ENCODE measurements at regions not wholly inside any gene's neighbourhood (a gene's known extent, or its start where the extent isn't known, plus 50 kb on each side); places are given as distances from the start of the nearest gene placed in this dataset.

DNA sequence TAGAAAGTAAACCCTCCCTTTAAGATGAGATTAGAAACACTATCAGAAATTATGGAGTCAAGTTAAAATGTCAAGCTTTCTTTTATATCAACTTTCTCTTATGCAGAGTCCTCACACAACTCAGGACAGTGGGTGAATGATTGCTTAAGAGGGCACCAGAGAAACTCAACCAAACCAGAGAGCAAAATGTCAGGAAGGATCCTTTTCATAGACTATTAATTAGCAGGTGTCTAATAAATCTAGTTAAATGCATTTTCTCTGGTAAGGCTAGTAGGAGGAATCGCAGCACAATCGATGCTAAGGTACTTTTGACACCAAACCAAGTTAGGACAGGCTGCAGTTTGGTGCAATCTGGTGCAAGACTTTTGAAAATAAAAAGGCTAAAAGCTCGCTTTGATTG, 614.7 kb upstream of the FOXG1 start:
- H3K36me3 ChIP-seq (ENCODE audit: control insufficient read depth in 1 of 2, insufficient read depth in 2 of 2, low read length in 2 of 2) = no peaks in the 10 kb centered on the region
- no peak overlapping the region for H3K23ac ChIP-seq (ENCODE audit: low read length)
- no peaks in the 10 kb centered on the region for H3K79me2 ChIP-seq (ENCODE audit: control insufficient read depth, insufficient read depth, low read length, poor library complexity)
- H2AK5ac ChIP-seq (ENCODE audit: low read length) = no peak overlapping the region
- WGBS (ENCODE audit: extremely low coverage, insufficient coverage, insufficient read length) = no CpG with 5 or more reads among the region's 3 CpGs
- H3K4ac ChIP-seq (ENCODE audit: low read depth, low read length) = no peak overlapping the region
- H3K4me1 ChIP-seq (ENCODE audit: control insufficient read depth in 1 of 2, insufficient read depth in 2 of 2, low read length in 2 of 2) = no peaks in the 10 kb centered on the region
- no peak overlapping the region for H4K91ac ChIP-seq (ENCODE audit: low read depth, low read length)
- H3K79me1 ChIP-seq (ENCODE audit: low read length) = no peaks in the 10 kb centered on the region
- no peak overlapping the region for H4K8ac ChIP-seq (ENCODE audit: low read depth, low read length)
- no peaks in the 10 kb centered on the region for H3K9me3 ChIP-seq (ENCODE audit: insufficient read depth, low read depth, low read length)
- no peak for DNase-seq
- H3K14ac ChIP-seq (ENCODE audit: low read length) = no peak overlapping the region
- H3K9ac ChIP-seq (ENCODE audit: low read length) = no peak overlapping the region
- H2BK12ac ChIP-seq (ENCODE audit: low read length) = no peak overlapping the region
- no peak overlapping the region for H4K12ac ChIP-seq (ENCODE audit: low read depth, low read length)
- no peak overlapping the region for H2BK120ac ChIP-seq (ENCODE audit: insufficient read depth, low read length, poor library complexity)
- H3K4me2 ChIP-seq (ENCODE audit: low read length) = no peak overlapping the region
- no peaks in the 10 kb centered on the region for H3K27me3 ChIP-seq (ENCODE audit: insufficient read depth, low read length)
- H2AFZ ChIP-seq (ENCODE audit: insufficient read depth, low read length, poor library complexity) = no peak overlapping the region
- no peak overlapping the region for H3K4me3 ChIP-seq (ENCODE audit: low read depth, low read length)
- no peak overlapping the region for H3K27ac ChIP-seq (ENCODE audit: low read depth, low read length)
- no peak overlapping the region for H3K18ac ChIP-seq (ENCODE audit: low read length)
- no peak overlapping the region for H2BK5ac ChIP-seq (ENCODE audit: low read depth, low read length, poor library complexity)

DNA sequence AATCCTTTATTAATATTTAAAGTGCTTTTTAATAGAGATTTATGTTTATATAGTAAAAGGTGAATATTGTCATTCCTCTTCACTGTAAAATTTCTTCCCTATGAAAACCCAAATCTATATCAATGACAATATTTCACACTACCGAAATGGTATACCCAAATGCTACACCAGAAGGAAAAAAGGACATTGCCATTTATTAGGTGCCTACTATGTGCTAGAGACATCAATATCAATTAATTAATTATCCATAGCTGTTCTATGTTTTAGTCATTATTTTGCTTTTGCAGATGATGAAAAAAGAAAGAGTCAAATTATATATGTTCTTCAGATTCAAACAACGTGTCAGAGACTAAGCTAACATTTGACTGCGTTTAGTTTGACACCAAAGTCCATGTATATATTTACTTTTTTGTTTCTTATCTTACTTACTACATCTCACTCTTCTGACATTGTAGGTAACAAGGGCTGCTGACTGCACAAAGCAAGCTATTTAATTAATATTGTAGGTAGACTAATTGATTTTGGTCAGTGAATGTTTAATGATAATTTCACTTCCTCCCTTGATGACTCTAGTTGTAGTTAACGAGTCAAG, 614.0 kb upstream of the FOXG1 start:
- no peak overlapping the region for H4K12ac ChIP-seq (ENCODE audit: low read depth, low read length)
- H2BK120ac ChIP-seq (ENCODE audit: insufficient read depth, low read length, poor library complexity) = no peak overlapping the region
- H3K4ac ChIP-seq (ENCODE audit: low read depth, low read length) = no peak overlapping the region
- H3K14ac ChIP-seq (ENCODE audit: low read length) = no peak overlapping the region
- no peaks in the 10 kb centered on the region for H3K79me2 ChIP-seq (ENCODE audit: control insufficient read depth, insufficient read depth, low read length, poor library complexity)
- H2AK5ac ChIP-seq (ENCODE audit: low read length) = no peak overlapping the region
- H3K4me2 ChIP-seq (ENCODE audit: low read length) = no peak overlapping the region
- DNase-seq = no peak
- H3K9me3 ChIP-seq (ENCODE audit: insufficient read depth, low read depth, low read length) = no peaks in the 10 kb centered on the region
- no peak overlapping the region for H2AFZ ChIP-seq (ENCODE audit: insufficient read depth, low read length, poor library complexity)
- H3K27ac ChIP-seq (ENCODE audit: low read depth, low read length) = no peak overlapping the region
- H3K27me3 ChIP-seq (ENCODE audit: insufficient read depth, low read length) = no peaks in the 10 kb centered on the region
- no peaks in the 10 kb centered on the region for H3K79me1 ChIP-seq (ENCODE audit: low read length)
- H4K91ac ChIP-seq (ENCODE audit: low read depth, low read length) = no peak overlapping the region
- no peak overlapping the region for H3K23ac ChIP-seq (ENCODE audit: low read length)
- no peak overlapping the region for H2BK12ac ChIP-seq (ENCODE audit: low read length)
- no peaks in the 10 kb centered on the region for H3K4me1 ChIP-seq (ENCODE audit: control insufficient read depth in 1 of 2, insufficient read depth in 2 of 2, low read length in 2 of 2)
- no peak overlapping the region for H2BK5ac ChIP-seq (ENCODE audit: low read depth, low read length, poor library complexity)
- no CpG with 5 or more reads among the region's 4 CpGs for WGBS (ENCODE audit: extremely low coverage, insufficient coverage, insufficient read length)
- no peaks in the 10 kb centered on the region for H3K36me3 ChIP-seq (ENCODE audit: control insufficient read depth in 1 of 2, insufficient read depth in 2 of 2, low read length in 2 of 2)
- no peak overlapping the region for H4K8ac ChIP-seq (ENCODE audit: low read depth, low read length)
- no peak overlapping the region for H3K4me3 ChIP-seq (ENCODE audit: low read depth, low read length)
- H3K9ac ChIP-seq (ENCODE audit: low read length) = no peak overlapping the region
- H3K18ac ChIP-seq (ENCODE audit: low read length) = no peak overlapping the region

DNA sequence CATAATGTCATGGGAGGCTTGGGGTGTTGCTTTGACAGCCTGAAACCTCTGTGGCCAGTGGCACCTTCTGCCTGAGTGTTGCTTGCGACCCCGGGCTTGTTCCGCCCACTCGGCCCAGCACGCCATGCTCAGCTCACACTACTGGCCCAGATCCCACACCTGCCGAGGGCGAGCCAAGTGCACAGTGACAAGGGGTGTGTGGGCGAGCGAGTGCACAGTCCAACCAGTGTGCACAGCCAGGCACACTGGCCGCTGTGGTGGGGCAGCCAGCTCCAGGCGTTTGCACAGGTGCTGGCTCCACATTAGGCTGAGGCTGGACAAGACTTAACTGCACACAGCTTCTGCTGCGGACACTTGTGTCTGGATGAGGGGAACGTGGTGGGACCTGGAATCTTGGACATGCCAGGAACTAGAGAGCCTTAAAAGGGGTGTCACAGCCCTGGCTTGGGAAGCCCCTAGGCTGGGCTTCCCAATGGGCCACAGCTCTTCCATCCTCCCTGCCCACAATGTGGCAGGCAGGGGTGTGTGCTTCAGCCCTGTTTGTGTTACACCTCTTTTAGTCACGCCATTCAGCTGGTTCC, 609.2 kb upstream of the FOXG1 start:
- Histone ChIP-seq H2BK12ac (ENCODE audit: low read length) (no peak overlapping the region), H3K18ac (ENCODE audit: low read length) (no peak overlapping the region), H3K27me3 (ENCODE audit: insufficient read depth, low read length) (no peaks in the 10 kb centered on the region), H3K9ac (ENCODE audit: low read length) (no peak overlapping the region), H4K12ac (ENCODE audit: low read depth, low read length) (no peak overlapping the region), H3K27ac (ENCODE audit: low read depth, low read length) (no peak overlapping the region), H2BK5ac (ENCODE audit: low read depth, low read length, poor library complexity) (no peak overlapping the region), H2BK120ac (ENCODE audit: insufficient read depth, low read length, poor library complexity) (no peak overlapping the region), H3K9me3 (ENCODE audit: insufficient read depth, low read depth, low read length) (peaks cover 2% of the 10 kb centered on the region), H3K4me2 (ENCODE audit: low read length) (no peak overlapping the region), H4K8ac (ENCODE audit: low read depth, low read length) (no peak overlapping the region), H2AK5ac (ENCODE audit: low read length) (no peak overlapping the region), H2AFZ (ENCODE audit: insufficient read depth, low read length, poor library complexity) (no peak overlapping the region), H3K23ac (ENCODE audit: low read length) (no peak overlapping the region), H3K79me2 (ENCODE audit: control insufficient read depth, insufficient read depth, low read length, poor library complexity) (no peaks in the 10 kb centered on the region), H4K91ac (ENCODE audit: low read depth, low read length) (no peak overlapping the region), H3K4me1 (ENCODE audit: control insufficient read depth in 1 of 2, insufficient read depth in 2 of 2, low read length in 2 of 2) (no peaks in the 10 kb centered on the region), H3K36me3 (ENCODE audit: control insufficient read depth in 1 of 2, insufficient read depth in 2 of 2, low read length in 2 of 2) (no peaks in the 10 kb centered on the region), H3K79me1 (ENCODE audit: low read length) (no peaks in the 10 kb centered on the region), H3K14ac (ENCODE audit: low read length) (no peak overlapping the region), H3K4ac (ENCODE audit: low read depth, low read length) (no peak overlapping the region), H3K4me3 (ENCODE audit: low read depth, low read length) (no peak overlapping the region)
- no CpG with 5 or more reads among the region's 14 CpGs for WGBS (ENCODE audit: extremely low coverage, insufficient coverage, insufficient read length)
- no peak for DNase-seq

DNA sequence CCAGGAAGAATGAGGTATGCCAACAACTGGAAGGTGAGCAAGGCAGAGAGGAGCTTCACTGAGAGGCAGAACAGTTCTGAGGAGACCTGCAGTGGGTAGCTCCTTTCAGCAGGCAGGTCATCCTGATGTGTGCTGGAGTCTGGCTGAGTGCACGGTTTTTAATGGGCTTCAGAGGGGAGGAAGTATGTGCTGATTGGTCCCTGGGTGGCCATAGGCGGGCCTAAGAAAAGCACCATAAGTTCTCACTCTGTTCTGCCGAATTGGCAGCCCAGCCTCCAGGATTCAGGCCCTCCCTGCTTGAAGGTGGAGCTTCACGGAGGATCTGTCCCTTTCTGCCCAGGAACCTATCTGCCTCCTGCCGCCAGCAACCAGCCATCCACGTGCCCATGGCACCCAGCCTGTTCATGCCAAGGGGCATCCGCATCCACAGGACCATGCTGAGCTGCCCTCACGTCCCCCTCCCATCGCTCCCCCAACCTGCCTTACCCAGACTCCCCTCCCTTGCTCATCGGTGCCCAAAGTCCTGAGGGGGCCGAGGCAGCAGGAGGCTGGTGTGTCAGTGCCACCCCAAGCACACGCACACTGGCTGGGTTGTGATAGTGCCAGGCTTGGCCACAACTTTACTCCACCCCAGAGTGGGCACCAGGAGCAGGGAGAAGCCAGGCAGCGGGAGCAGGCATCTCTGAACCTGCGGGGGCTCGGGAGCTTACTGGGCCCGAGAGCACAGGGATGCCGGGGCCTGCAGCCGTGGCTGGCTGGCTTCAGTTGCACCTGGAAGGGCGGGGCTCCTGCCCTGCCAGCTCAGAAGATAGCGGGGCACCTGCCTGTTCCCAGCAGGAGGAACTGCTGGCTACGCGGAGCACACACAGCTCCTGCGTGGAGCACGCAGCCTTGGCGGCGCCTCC, 608.4 kb upstream of the FOXG1 start:
- no peak overlapping the region for H4K8ac ChIP-seq (ENCODE audit: low read depth, low read length)
- no peak overlapping the region for H4K91ac ChIP-seq (ENCODE audit: low read depth, low read length)
- WGBS (ENCODE audit: extremely low coverage, insufficient coverage, insufficient read length) = no CpG with 5 or more reads among the region's 26 CpGs
- H3K4me2 ChIP-seq (ENCODE audit: low read length) = no peak overlapping the region
- H3K36me3 ChIP-seq (ENCODE audit: control insufficient read depth in 1 of 2, insufficient read depth in 2 of 2, low read length in 2 of 2) = no peaks in the 10 kb centered on the region
- no peak overlapping the region for H2AK5ac ChIP-seq (ENCODE audit: low read length)
- no peak overlapping the region for H3K23ac ChIP-seq (ENCODE audit: low read length)
- no peak overlapping the region for H3K27ac ChIP-seq (ENCODE audit: low read depth, low read length)
- H3K18ac ChIP-seq (ENCODE audit: low read length) = no peak overlapping the region
- no peak overlapping the region for H2BK12ac ChIP-seq (ENCODE audit: low read length)
- H3K79me1 ChIP-seq (ENCODE audit: low read length) = no peaks in the 10 kb centered on the region
- no peaks in the 10 kb centered on the region for H3K4me1 ChIP-seq (ENCODE audit: control insufficient read depth in 1 of 2, insufficient read depth in 2 of 2, low read length in 2 of 2)
- H4K12ac ChIP-seq (ENCODE audit: low read depth, low read length) = no peak overlapping the region
- H3K79me2 ChIP-seq (ENCODE audit: control insufficient read depth, insufficient read depth, low read length, poor library complexity) = no peaks in the 10 kb centered on the region
- H2AFZ ChIP-seq (ENCODE audit: insufficient read depth, low read length, poor library complexity) = no peak overlapping the region
- no peak overlapping the region for H3K14ac ChIP-seq (ENCODE audit: low read length)
- H3K4me3 ChIP-seq (ENCODE audit: low read depth, low read length) = no peak overlapping the region
- no peak overlapping the region for H3K9ac ChIP-seq (ENCODE audit: low read length)
- DNase-seq = no peak
- H2BK5ac ChIP-seq (ENCODE audit: low read depth, low read length, poor library complexity) = no peak overlapping the region
- peaks cover 2% of the 10 kb centered on the region for H3K9me3 ChIP-seq (ENCODE audit: insufficient read depth, low read depth, low read length)
- H3K4ac ChIP-seq (ENCODE audit: low read depth, low read length) = no peak overlapping the region
- no peak overlapping the region for H2BK120ac ChIP-seq (ENCODE audit: insufficient read depth, low read length, poor library complexity)
- no peaks in the 10 kb centered on the region for H3K27me3 ChIP-seq (ENCODE audit: insufficient read depth, low read length)
